ENCODE measurements at regions not wholly inside any gene's neighbourhood (a gene's known extent, or its start where the extent isn't known, plus 50 kb on each side); places are given as distances from the start of the nearest gene placed in this dataset.

DNA sequence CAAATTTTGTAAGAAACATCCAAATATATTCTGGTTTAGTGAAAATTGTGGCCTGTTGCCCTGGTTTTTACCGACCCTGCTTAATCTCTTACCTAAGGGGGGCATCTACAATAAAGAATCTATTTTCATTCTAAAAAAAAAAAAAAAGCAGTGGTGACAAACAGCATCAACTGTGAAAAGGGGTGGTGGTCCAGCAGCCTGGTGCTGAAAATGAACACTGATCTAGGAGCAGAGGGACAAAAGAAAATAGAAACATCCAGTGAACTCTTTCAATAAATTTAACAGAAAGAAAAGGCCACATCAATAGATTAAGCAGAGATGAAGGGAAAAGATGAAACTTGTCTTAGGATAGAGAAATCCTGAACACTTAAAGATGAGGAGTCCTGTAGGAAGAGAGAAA, 348.7 kb upstream of the GRAMD2B start:
- no peak for TF ChIP-seq EP300 (IDR thresholded peaks at IDR 0.05)
- TF ChIP-seq, protein P1, sequence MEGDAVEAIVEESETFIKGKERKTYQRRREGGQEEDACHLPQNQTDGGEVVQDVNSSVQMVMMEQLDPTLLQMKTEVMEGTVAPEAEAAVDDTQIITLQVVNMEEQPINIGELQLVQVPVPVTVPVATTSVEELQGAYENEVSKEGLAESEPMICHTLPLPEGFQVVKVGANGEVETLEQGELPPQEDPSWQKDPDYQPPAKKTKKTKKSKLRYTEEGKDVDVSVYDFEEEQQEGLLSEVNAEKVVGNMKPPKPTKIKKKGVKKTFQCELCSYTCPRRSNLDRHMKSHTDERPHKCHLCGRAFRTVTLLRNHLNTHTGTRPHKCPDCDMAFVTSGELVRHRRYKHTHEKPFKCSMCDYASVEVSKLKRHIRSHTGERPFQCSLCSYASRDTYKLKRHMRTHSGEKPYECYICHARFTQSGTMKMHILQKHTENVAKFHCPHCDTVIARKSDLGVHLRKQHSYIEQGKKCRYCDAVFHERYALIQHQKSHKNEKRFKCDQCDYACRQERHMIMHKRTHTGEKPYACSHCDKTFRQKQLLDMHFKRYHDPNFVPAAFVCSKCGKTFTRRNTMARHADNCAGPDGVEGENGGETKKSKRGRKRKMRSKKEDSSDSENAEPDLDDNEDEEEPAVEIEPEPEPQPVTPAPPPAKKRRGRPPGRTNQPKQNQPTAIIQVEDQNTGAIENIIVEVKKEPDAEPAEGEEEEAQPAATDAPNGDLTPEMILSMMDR (IDR thresholded peaks at IDR 0.05): no peak
- no peak for TF ChIP-seq POLR2A (IDR thresholded peaks at IDR 0.05)

Measured in tibial nerve (tissue), 4 donors.